ENCODE measurements at regions not wholly inside any gene's neighbourhood (a gene's known extent, or its start where the extent isn't known, plus 50 kb on each side); places are given as distances from the start of the nearest gene placed in this dataset.

- TF ChIP-seq POLR2A (IDR thresholded peaks at IDR 0.05) (no peak), CTCF (IDR thresholded peaks at IDR 0.05) (no peak)
Measured at GRCh38 chr14:100413699-100414098, 90.6 kb downstream of the SLC25A47 start.

Data from tibial nerve (tissue), 3 donors.